ENCODE measurements at regions not wholly inside any gene's neighbourhood (a gene's known extent, or its start where the extent isn't known, plus 50 kb on each side); places are given as distances from the start of the nearest gene placed in this dataset.

GRCh38 chr10:75347186-75347585 lies 54.4 kb downstream of the ZNF503 start:
- no peak for TF ChIP-seq CTCF (IDR thresholded peaks at IDR 0.05; ENCODE audit: insufficient read depth, low read length, poor library complexity, severe bottlenecking)
- DNase-seq (ENCODE audit: extremely low read depth, insufficient read length) = no peak
- Histone ChIP-seq H3K36me3 (ENCODE audit: control insufficient read depth, insufficient read depth, low read length) (no peaks in the 10 kb centered on the region), H3K4me3 (replicated peaks; ENCODE audit: low read depth, low read length) (no peak overlapping the region), H3K27me3 (replicated peaks; ENCODE audit: control insufficient read depth, insufficient read depth, low read length) (no peaks in the 10 kb centered on the region; the same call in 1 of the 2 replicates)

DNA sequence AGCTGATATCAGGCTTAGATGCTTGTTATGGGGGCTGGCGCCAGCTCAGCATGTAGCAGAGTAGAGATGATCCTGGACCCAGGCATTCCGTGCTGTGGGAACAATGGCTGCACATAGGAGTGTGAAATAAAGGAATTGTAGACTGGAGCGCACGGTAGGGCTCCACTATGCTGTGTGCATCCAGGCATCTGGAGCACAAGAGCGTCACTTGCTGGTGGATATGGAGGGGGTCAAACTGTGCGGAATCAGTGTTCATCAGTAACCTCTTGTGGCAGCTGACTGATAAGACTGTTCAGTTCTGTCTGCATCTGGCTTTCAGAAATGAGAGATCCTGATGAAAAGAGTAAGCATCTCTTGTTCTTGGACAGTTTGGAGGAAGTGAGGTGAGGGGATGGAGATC lies 55.8 kb downstream of the ZNF503 start:
- no peak overlapping the region for H3K4me3 ChIP-seq (replicated peaks; ENCODE audit: low read depth, low read length)
- H3K36me3 ChIP-seq (ENCODE audit: control insufficient read depth, insufficient read depth, low read length) = no peaks in the 10 kb centered on the region
- no peak for DNase-seq (ENCODE audit: extremely low read depth, insufficient read length)
- H3K27me3 ChIP-seq (replicated peaks; ENCODE audit: control insufficient read depth, insufficient read depth, low read length) = no peaks in the 10 kb centered on the region
- no peak for TF ChIP-seq CTCF (IDR thresholded peaks at IDR 0.05; ENCODE audit: insufficient read depth, low read length, poor library complexity, severe bottlenecking)

DNA sequence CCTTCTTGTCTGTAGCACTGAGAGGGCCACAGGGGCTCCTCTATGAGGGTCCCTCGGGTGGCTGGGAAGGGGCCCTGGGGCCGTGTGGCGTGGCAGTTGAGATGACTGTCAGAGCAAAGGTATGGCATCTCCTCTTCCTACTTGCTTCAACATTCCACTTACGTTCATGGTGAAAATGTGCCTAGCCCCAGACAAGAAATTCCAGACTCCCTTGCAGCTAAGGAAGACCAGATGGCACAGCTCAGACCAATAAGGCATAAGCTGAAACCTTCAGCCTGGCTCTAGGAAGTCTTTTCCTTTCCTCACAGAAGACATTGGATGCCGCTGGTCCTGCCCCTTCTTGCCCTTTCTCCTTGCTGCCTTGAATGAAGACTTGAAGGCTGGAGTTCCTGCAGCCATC lies 57.4 kb downstream of the ZNF503 start:
- Histone ChIP-seq H3K27me3 (replicated peaks; ENCODE audit: control insufficient read depth, insufficient read depth, low read length) (no peaks in the 10 kb centered on the region), H3K36me3 (ENCODE audit: control insufficient read depth, insufficient read depth, low read length) (no peaks in the 10 kb centered on the region), H3K4me3 (replicated peaks; ENCODE audit: low read depth, low read length) (no peak overlapping the region)
- TF ChIP-seq CTCF (IDR thresholded peaks at IDR 0.05; ENCODE audit: insufficient read depth, low read length, poor library complexity, severe bottlenecking) = no peak
- DNase-seq (ENCODE audit: extremely low read depth, insufficient read length) = no peak

DNA sequence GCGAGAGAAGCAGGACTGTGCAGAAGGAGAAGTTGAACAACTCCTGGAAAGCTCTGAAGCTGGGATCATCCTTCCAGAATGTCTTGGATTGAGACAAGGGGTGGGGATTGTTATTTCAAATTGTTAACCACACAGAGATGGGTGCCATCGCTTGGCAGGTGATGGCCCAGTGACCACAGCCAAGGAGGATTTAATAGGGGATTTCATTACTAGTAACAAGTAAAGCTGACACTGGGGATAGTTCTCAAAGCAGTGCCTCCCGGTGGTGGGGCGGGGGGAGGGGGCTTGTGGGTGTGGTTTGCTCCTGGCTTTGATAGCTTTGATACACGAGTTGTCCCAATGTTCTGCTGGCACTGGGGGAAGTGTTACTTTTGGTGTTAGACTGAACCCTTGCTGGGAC lies 59.2 kb downstream of the ZNF503 start:
- no peak for TF ChIP-seq CTCF (IDR thresholded peaks at IDR 0.05; ENCODE audit: insufficient read depth, low read length, poor library complexity, severe bottlenecking)
- no peaks in the 10 kb centered on the region for H3K36me3 ChIP-seq (ENCODE audit: control insufficient read depth, insufficient read depth, low read length)
- DNase-seq (ENCODE audit: extremely low read depth, insufficient read length) = no peak
- H3K27me3 ChIP-seq (replicated peaks; ENCODE audit: control insufficient read depth, insufficient read depth, low read length) = no peaks in the 10 kb centered on the region; the same call in 1 of the 2 replicates
- H3K4me3 ChIP-seq (replicated peaks; ENCODE audit: low read depth, low read length) = no peak overlapping the region

DNA sequence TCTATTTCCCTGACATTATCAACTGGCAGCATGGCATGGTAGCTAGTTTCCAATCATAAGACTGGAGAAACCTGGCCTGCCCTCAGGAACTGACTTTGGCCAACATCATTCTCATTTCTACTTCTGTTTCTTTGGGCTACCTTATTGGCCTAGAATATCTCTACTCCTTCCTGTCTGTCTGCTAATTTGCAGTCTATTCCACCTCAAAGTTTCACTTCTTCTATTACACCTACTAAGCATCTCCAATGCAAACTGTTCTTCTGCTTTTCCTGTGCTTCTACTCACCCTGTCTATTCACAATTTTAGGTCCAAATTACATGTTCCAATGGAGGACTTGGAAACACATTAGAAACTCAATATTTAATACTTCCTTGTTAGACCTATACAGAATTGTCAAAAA lies 65.6 kb downstream of the ZNF503 start:
- no peak overlapping the region for H3K4me3 ChIP-seq (replicated peaks; ENCODE audit: low read depth, low read length)
- H3K36me3 ChIP-seq (ENCODE audit: control insufficient read depth, insufficient read depth, low read length) = no peaks in the 10 kb centered on the region
- TF ChIP-seq CTCF (IDR thresholded peaks at IDR 0.05; ENCODE audit: insufficient read depth, low read length, poor library complexity, severe bottlenecking) = no peak
- H3K27me3 ChIP-seq (replicated peaks; ENCODE audit: control insufficient read depth, insufficient read depth, low read length) = no peaks in the 10 kb centered on the region; the same call in 1 of the 2 replicates
- peak; percentile 15 for DNase-seq (ENCODE audit: extremely low read depth, insufficient read length)

GRCh38 chr10:75335191-75335590 lies 66.4 kb downstream of the ZNF503 start:
- no peak for TF ChIP-seq CTCF (IDR thresholded peaks at IDR 0.05; ENCODE audit: insufficient read depth, low read length, poor library complexity, severe bottlenecking)
- no peak for DNase-seq (ENCODE audit: extremely low read depth, insufficient read length)
- no peak overlapping the region for H3K4me3 ChIP-seq (replicated peaks; ENCODE audit: low read depth, low read length)
- no peaks in the 10 kb centered on the region; the same call in 1 of the 2 replicates for H3K27me3 ChIP-seq (replicated peaks; ENCODE audit: control insufficient read depth, insufficient read depth, low read length)
- no peaks in the 10 kb centered on the region for H3K36me3 ChIP-seq (ENCODE audit: control insufficient read depth, insufficient read depth, low read length)

Data from GM06990 (cell line).